ENCODE measurements at regions not wholly inside any gene's neighbourhood (a gene's known extent, or its start where the extent isn't known, plus 50 kb on each side); places are given as distances from the start of the nearest gene placed in this dataset.

GRCh38 chr17:56659622-56660021, 66.1 kb downstream of the NOG start:
- TF ChIP-seq POLR2A (IDR thresholded peaks at IDR 0.05) (no peak), CTCF (IDR thresholded peaks at IDR 0.05) (no peak)

Data from sigmoid colon (tissue), 3 donors.